Muscle layer of duodenum (tissue), 2 donors: ENCODE measurements at regions not wholly inside any gene's neighbourhood (a gene's known extent, or its start where the extent isn't known, plus 50 kb on each side); places are given as distances from the start of the nearest gene placed in this dataset.
"Not testable (repeated sequence)": the region's sequence is repeated elsewhere in the genome, so short reads cannot be mapped to it uniquely, and the experiment has no call there.

Experiments used
- H3K27ac ChIP-seq: one replicate; pipeline ENCODE4 v1.7.0; 2013; ENCODE audit warnings: mild to moderate bottlenecking, low read length
- H3K27me3 ChIP-seq: one replicate; pipeline ENCODE4 v1.7.0; 2013; ENCODE audit warnings: low read depth, mild to moderate bottlenecking, control low read depth, low read length
- H3K36me3 ChIP-seq, 2 donors: one replicate each; pipeline ENCODE4 v1.7.0; 2013; ENCODE audit warnings: low read length in 2 of 2, control low read depth in 1 of 2, mild to moderate bottlenecking in 1 of 2; ENCODE audit not compliant: insufficient read depth in 2 of 2, control insufficient read depth in 1 of 2
- H3K4me1 ChIP-seq, 2 donors: one replicate each; pipeline ENCODE4 v1.7.0; 2013; ENCODE audit warnings: low read length in 2 of 2, mild to moderate bottlenecking in 2 of 2, control low read depth in 1 of 2, moderate library complexity in 1 of 2; ENCODE audit not compliant: insufficient read depth in 2 of 2, control insufficient read depth in 1 of 2
- H3K4me3 ChIP-seq, 2 donors: one replicate each; pipeline ENCODE4 v1.7.0; 2013; ENCODE audit warnings: low read length in 2 of 2, low read depth in 1 of 2, mild to moderate bottlenecking in 1 of 2
- H3K9me3 ChIP-seq, 2 donors: one replicate each; pipeline ENCODE4 v1.7.0; 2013; ENCODE audit warnings: low read length in 2 of 2, control low read depth in 1 of 2, mild to moderate bottlenecking in 1 of 2; ENCODE audit not compliant: control insufficient read depth in 1 of 2
- donor health status: healthy.

- H3K9me3 ChIP-seq, result no peaks in the 10 kb centered on the region
- H3K27ac ChIP-seq, result no peak overlapping the region
- H3K4me1 ChIP-seq, result no peaks in the 10 kb centered on the region
- no peaks in the 10 kb centered on the region for H3K36me3 ChIP-seq
- H3K27me3 ChIP-seq, result no peaks in the 10 kb centered on the region
- no peak overlapping the region for H3K4me3 ChIP-seq
Observed at GRCh38 chr2:193868833-193869232, 1674.1 kb upstream of the TMEFF2 start.

GRCh38 chr2:193868132-193868531, 1673.4 kb upstream of the TMEFF2 start:
- no peaks in the 10 kb centered on the region for H3K4me1 ChIP-seq
- no peaks in the 10 kb centered on the region for H3K36me3 ChIP-seq
- no peaks in the 10 kb centered on the region for H3K27me3 ChIP-seq
- H3K27ac ChIP-seq, result no peak overlapping the region
- H3K4me3 ChIP-seq, result no peak overlapping the region
- H3K9me3 ChIP-seq, result no peaks in the 10 kb centered on the region

GRCh38 chr2:193867454-193867853, 1672.7 kb upstream of the TMEFF2 start:
- no peak overlapping the region for H3K27ac ChIP-seq
- H3K36me3 ChIP-seq, result no peaks in the 10 kb centered on the region
- no peaks in the 10 kb centered on the region for H3K4me1 ChIP-seq
- H3K4me3 ChIP-seq, result no peak overlapping the region
- no peaks in the 10 kb centered on the region for H3K9me3 ChIP-seq
- H3K27me3 ChIP-seq, result no peaks in the 10 kb centered on the region

GRCh38 chr2:193861557-193861956, 1666.8 kb upstream of the TMEFF2 start:
- H3K27me3 ChIP-seq, result no peaks in the 10 kb centered on the region
- no peaks in the 10 kb centered on the region for H3K4me1 ChIP-seq
- no peaks in the 10 kb centered on the region for H3K9me3 ChIP-seq
- H3K4me3 ChIP-seq, result no peak overlapping the region
- H3K36me3 ChIP-seq, result no peaks in the 10 kb centered on the region
- no peak overlapping the region for H3K27ac ChIP-seq

GRCh38 chr2:193847991-193848390, 1653.3 kb upstream of the TMEFF2 start:
- H3K4me1 ChIP-seq, result no peaks in the 10 kb centered on the region
- no peaks in the 10 kb centered on the region for H3K9me3 ChIP-seq
- no peak overlapping the region for H3K4me3 ChIP-seq
- H3K36me3 ChIP-seq, result no peaks in the 10 kb centered on the region
- H3K27me3 ChIP-seq, result no peaks in the 10 kb centered on the region
- no peak overlapping the region for H3K27ac ChIP-seq

GRCh38 chr2:193847130-193847529, 1652.4 kb upstream of the TMEFF2 start:
- Histone ChIP-seq H3K36me3 (no peaks in the 10 kb centered on the region), H3K4me1 (no peaks in the 10 kb centered on the region), H3K4me3 (no peak overlapping the region), H3K27me3 (no peaks in the 10 kb centered on the region), H3K27ac (no peak overlapping the region), H3K9me3 (no peaks in the 10 kb centered on the region)

- no peaks in the 10 kb centered on the region for H3K4me1 ChIP-seq
- no peak overlapping the region for H3K4me3 ChIP-seq
- no peak overlapping the region for H3K27ac ChIP-seq
- no peaks in the 10 kb centered on the region for H3K27me3 ChIP-seq
- H3K9me3 ChIP-seq, result no peaks in the 10 kb centered on the region
- no peaks in the 10 kb centered on the region for H3K36me3 ChIP-seq
Observed at GRCh38 chr2:193845604-193846003, 1650.9 kb upstream of the TMEFF2 start.

GRCh38 chr2:193843675-193844074, 1648.9 kb upstream of the TMEFF2 start:
- Histone ChIP-seq H3K4me1 (no peaks in the 10 kb centered on the region), H3K27ac (no peak overlapping the region), H3K4me3 (no peak overlapping the region), H3K36me3 (no peaks in the 10 kb centered on the region), H3K9me3 (no peaks in the 10 kb centered on the region), H3K27me3 (no peaks in the 10 kb centered on the region)

GRCh38 chr2:193841384-193842150, 1646.8 kb upstream of the TMEFF2 start:
- no peak overlapping the region for H3K4me3 ChIP-seq
- H3K36me3 ChIP-seq, result no peaks in the 10 kb centered on the region
- no peaks in the 10 kb centered on the region for H3K4me1 ChIP-seq
- H3K27me3 ChIP-seq, result no peaks in the 10 kb centered on the region
- H3K27ac ChIP-seq, result no peak overlapping the region
- no peaks in the 10 kb centered on the region for H3K9me3 ChIP-seq

GRCh38 chr2:193837111-193837738, 1642.5 kb upstream of the TMEFF2 start:
- no peaks in the 10 kb centered on the region for H3K27me3 ChIP-seq
- no peaks in the 10 kb centered on the region for H3K36me3 ChIP-seq
- H3K27ac ChIP-seq, result no peak overlapping the region
- no peak overlapping the region for H3K4me3 ChIP-seq
- no peaks in the 10 kb centered on the region for H3K9me3 ChIP-seq
- no peaks in the 10 kb centered on the region for H3K4me1 ChIP-seq

- not testable (repeated sequence) for H3K9me3 ChIP-seq, H3K27ac ChIP-seq, H3K4me1 ChIP-seq, H3K4me3 ChIP-seq, H3K36me3 ChIP-seq, H3K27me3 ChIP-seq
Observed at GRCh38 chr2:193836424-193837006, 1641.8 kb upstream of the TMEFF2 start.
